Omental fat pad (tissue), 1 donor: ENCODE measurements at regions not wholly inside any gene's neighbourhood (a gene's known extent, or its start where the extent isn't known, plus 50 kb on each side); places are given as distances from the start of the nearest gene placed in this dataset.
A peak's percentile ranks its signal among the peaks of the same experiment; 100 is the strongest.
"Not testable (repeated sequence)": the region's sequence is repeated elsewhere in the genome, so short reads cannot be mapped to it uniquely, and the experiment has no call there.

Experiments used
- ATAC-seq: fragments of 150-250 bp; one replicate; pipeline ENCODE4 v1.9.1; 2016; ENCODE audit warnings: mild to moderate bottlenecking, moderate library complexity; ENCODE audit not compliant: low FRiP score
- DNase-seq: peaks from one replicate; pipeline ENCODE4 v3.0.0-alpha.2; 2019; ENCODE audit warnings: low spot score

GRCh38 chr15:84164423-84165292, 70.9 kb upstream of the GOLGA6L4 start:
- DNase-seq = not testable (repeated sequence)
- ATAC-seq = peak; percentile 28

- ATAC-seq = not testable (repeated sequence)
These were observed 65.5 kb upstream of the GOLGA6L4 start for GRCh38 chr15:84170029-84170428.

DNA sequence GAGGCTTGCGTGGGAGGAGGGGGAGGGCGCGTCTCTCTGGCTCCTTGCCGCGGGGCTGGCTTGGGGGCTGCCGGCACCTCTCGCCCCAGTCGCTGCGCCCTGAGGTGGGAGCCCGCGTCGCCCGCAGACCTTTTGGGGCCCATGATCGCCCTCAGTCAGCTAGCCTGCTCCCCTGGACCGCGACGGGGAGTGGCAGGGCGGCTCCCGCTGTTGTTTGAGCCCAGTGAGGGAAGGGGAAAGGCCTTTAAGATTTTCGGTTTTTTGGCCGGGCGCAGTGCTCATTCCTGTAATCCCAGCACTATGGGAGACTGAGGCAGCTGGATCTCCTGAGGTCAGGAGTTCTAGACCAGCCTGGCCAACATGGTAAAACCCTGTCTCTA, 62.4 kb upstream of the GOLGA6L4 start:
- DNase-seq, ATAC-seq: not testable (repeated sequence)

More at GRCh38 chr15:84170029-84170428, 65.5 kb upstream of the GOLGA6L4 start:
- not testable (repeated sequence) for DNase-seq
